GM10248 (cell line): ENCODE measurements at regions not wholly inside any gene's neighbourhood (a gene's known extent, or its start where the extent isn't known, plus 50 kb on each side); places are given as distances from the start of the nearest gene placed in this dataset.

Source experiments
- CTCF ChIA-PET: fragments of 300-600 bp; sonication (Branson Sonifier 250); formaldehyde crosslinking; extraction: SDS; loops from one replicate; lab custom pipeline; 2021; ENCODE audit warnings: antibody characterized with exemption; lab: Yijun Ruan, JAX
- POLR2A ChIA-PET: fragments of 350-650 bp; sonication (Branson Sonifier 250); formaldehyde crosslinking; extraction: SDS; loops from one replicate; lab custom pipeline; 2020; ENCODE audit warnings: antibody characterized with exemption; lab: Yijun Ruan, JAX
- DNase-seq: peaks from one replicate; pipeline ENCODE4 v3.0.0; 2012; ENCODE audit errors: extremely low spot score
- TF ChIP-seq, protein P1 (sequence below): IDR thresholded peaks from 2 replicates; pipeline ENCODE4 v1.5.1; 2012; ENCODE audit warnings: mild to moderate bottlenecking, low read depth; ENCODE audit errors: extremely low read depth, missing control alignments, control extremely low read depth

DNA sequence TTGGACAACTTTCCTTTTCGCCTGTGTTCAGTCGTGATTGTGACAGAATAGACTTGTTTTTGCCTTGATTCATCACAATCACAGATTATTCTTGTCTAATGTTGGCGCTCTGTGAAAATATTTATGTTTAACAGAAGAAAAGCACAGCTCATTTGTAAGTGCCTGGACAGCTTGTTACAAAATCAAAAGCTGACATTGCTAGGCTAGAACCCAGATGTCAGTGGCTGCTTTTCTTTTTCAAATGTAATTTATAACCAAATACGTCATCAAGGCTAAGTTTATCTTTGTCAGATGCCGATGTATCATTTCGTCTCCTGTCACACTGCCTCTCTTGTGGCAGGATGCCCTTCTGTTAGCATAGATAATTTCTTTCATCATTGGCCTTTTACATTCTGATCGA, 1227.3 kb downstream of the PLA2G4A start:
- no peak for DNase-seq

DNA sequence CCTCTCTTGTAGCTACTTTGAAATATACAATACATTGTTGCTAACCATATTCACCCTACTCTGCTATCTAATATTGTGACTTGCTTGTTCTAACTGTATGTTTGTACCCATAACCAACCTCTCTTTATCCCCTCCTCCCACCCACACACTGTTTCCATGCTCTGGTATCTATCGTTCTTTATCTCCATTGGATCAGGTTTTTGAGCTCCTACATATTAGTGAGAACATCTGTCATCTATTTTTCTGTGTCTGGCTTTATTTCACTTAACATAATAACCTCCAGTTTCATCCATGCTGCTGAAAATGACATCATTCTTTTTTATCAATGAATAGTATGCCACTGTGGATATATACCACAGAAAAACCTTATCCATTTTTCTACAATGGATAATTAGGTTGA, 1230.1 kb downstream of the PLA2G4A start:
- TF ChIP-seq, protein P1, sequence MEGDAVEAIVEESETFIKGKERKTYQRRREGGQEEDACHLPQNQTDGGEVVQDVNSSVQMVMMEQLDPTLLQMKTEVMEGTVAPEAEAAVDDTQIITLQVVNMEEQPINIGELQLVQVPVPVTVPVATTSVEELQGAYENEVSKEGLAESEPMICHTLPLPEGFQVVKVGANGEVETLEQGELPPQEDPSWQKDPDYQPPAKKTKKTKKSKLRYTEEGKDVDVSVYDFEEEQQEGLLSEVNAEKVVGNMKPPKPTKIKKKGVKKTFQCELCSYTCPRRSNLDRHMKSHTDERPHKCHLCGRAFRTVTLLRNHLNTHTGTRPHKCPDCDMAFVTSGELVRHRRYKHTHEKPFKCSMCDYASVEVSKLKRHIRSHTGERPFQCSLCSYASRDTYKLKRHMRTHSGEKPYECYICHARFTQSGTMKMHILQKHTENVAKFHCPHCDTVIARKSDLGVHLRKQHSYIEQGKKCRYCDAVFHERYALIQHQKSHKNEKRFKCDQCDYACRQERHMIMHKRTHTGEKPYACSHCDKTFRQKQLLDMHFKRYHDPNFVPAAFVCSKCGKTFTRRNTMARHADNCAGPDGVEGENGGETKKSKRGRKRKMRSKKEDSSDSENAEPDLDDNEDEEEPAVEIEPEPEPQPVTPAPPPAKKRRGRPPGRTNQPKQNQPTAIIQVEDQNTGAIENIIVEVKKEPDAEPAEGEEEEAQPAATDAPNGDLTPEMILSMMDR: no peak
- CTCF ChIA-PET: no interaction called here
- POLR2A ChIA-PET: no interaction called here
- no peak for DNase-seq

More for the DNA sequence above, 1227.3 kb downstream of the PLA2G4A start:
- TF ChIP-seq, protein P1: no peak
- CTCF ChIA-PET: no interaction called here
- POLR2A ChIA-PET: no interaction called here

DNA sequence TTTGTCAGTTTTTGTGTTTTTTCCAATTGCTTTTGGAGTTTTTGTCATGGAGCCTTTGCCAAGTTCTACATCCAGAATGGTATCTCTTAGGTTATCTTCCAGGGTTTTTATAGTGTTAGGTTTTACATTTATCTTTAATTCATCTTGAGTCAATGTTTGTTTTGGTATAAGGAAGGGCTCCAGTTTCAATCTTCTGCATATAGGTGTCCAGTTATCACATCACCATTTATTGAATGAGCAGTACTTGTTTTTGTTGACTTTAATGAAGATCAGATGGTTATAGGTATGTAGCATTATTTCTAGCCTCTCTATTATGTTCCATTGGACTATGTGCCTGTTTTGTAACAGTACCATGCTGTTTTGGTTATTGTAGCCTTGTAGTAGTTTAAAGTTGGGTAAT, 1233.1 kb downstream of the PLA2G4A start:
- no peak for DNase-seq
- CTCF ChIA-PET: no interaction called here
- POLR2A ChIA-PET: no interaction called here

DNA sequence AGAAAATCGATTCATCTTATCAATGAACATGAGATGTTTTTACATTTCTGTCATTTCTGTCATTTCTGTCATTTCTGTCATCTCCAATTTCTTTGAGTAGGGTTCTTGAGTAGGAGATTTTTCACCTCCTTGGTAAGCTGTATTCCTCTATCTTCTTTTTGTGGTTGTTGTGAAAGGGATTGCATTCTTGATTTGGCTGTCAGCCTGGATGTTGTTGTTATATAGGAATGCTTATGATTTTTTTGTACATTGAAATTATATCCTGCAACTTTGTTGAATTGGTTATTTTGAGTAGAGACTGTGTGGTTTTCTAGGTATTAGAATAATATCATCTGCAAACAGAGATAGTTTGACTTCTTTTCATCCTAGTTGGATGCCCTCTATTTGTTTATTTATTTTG, 1233.7 kb downstream of the PLA2G4A start:
- CTCF ChIA-PET: no interaction called here
- no peak for DNase-seq

More for the DNA sequence above, 1233.1 kb downstream of the PLA2G4A start:
- TF ChIP-seq, protein P1: no peak

DNA sequence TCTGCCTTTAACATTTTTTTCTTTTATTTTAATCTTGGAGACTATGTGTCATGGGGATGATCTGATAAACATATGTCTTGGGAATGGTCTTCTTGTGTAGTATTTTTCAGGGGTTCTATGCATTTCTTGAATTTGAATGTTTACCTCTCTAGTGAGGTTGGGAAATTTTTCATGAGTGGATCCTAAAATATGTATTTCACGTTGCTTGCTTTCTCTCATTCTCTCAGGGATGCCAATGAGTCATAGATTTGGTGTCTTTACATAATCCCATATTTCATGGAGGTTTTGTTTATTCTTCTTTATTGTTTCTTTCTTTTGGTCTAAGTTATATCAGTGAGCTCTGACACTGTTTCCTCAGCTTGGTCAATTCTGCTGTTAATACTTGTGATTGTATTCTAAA, 1237.2 kb downstream of the PLA2G4A start:
- TF ChIP-seq, protein P1: no peak
- CTCF ChIA-PET: interaction anchor here (1.0 kb wide), 1 partner anchor 27 kb away, joined by 3 read pairs; no protein-coding TSS in a partner anchor
- POLR2A ChIA-PET: no interaction called here
- no peak for DNase-seq

More for the DNA sequence above, 1233.7 kb downstream of the PLA2G4A start:
- TF ChIP-seq, protein P1: no peak
- POLR2A ChIA-PET: no interaction called here

DNA sequence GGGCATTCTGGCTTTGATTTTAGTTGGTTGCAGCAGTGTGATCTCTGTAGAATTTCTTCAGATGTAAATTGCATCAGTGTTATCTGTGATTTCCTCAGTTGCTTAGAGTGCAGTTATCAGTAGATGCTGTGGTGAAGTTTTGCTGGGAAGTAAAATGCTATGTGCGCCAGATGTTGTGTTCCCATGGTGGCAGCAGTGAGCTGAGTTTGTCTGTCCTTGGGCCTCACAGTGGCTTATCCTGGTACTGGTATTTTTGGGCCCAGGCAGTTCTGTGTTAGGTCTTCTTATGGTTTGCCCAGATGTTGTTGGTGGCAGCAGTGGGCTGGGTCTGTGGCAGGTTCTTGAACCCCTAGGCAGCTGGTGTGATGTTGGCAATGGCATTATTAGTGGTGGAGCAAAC, 1242.1 kb downstream of the PLA2G4A start:
- CTCF ChIA-PET: no interaction called here
- TF ChIP-seq, protein P1: no peak
- DNase-seq: no peak
- POLR2A ChIA-PET: no interaction called here
